IMR-90 (cell line): ENCODE measurements at regions not wholly inside any gene's neighbourhood (a gene's known extent, or its start where the extent isn't known, plus 50 kb on each side); places are given as distances from the start of the nearest gene placed in this dataset.

Source experiments
- ATAC-seq: fragments of 200-7000 bp; cut with Tn5 transposase; 2 replicates; pipeline ENCODE4 v1.9.1; 2020; ENCODE audit warnings: low read depth, mild to moderate bottlenecking, moderate library complexity
- BruUV-seq: library from RNA; stranded (reverse); fragments of 400-500 nt; replicated peaks from 2 replicates; lab custom pipeline; 2021; lab: Mats Ljungman, UMichigan
- CTCF ChIA-PET: fragments of 300-600 bp; formaldehyde crosslinking; extraction: SDS; loops from one replicate; lab custom pipeline; 2021; ENCODE audit warnings: antibody characterized with exemption; lab: Yijun Ruan, JAX
- POLR2A ChIA-PET: fragments of 300-600 bp; sonication (Branson Sonifier 250); formaldehyde crosslinking; loops from one replicate; lab custom pipeline; 2022; ENCODE audit warnings: antibody characterized with exemption; ENCODE audit not compliant: unreplicated experiment; lab: Charles Lee
- DNase-seq: peaks from one replicate; pipeline ENCODE4 v3.0.0; 2013
- H2AFZ ChIP-seq: replicated peaks from 2 replicates; pipeline ENCODE3; 2013; ENCODE audit warnings: low read length, mild to moderate bottlenecking; ENCODE audit not compliant: poor library complexity
- H2AK5ac ChIP-seq: 2 replicates; pipeline ENCODE4 v1.6.1; 2013; ENCODE audit warnings: low read depth, low read length, inconsistent platforms
- H2AK9ac ChIP-seq: replicated peaks from 2 replicates; pipeline ENCODE3; 2013; ENCODE audit warnings: mild to moderate bottlenecking, low read depth, low read length, moderate library complexity; ENCODE audit not compliant: poor library complexity
- H2BK120ac ChIP-seq: 2 replicates; pipeline ENCODE4 v1.6.1; 2013; ENCODE audit warnings: low read depth, low read length, inconsistent platforms
- H2BK15ac ChIP-seq: 3 replicates; pipeline ENCODE4 v1.6.1; 2013; ENCODE audit warnings: low read depth, low read length, inconsistent platforms
- H2BK20ac ChIP-seq: 2 replicates; pipeline ENCODE4 v1.6.1; 2013; ENCODE audit warnings: low read depth, mild to moderate bottlenecking, inconsistent platforms, low read length, moderate library complexity
- H2BK5ac ChIP-seq: 2 replicates; pipeline ENCODE4 v1.6.1; 2013; ENCODE audit warnings: mild to moderate bottlenecking, low read depth, low read length, inconsistent platforms; ENCODE audit not compliant: poor library complexity, severe bottlenecking
- H3K14ac ChIP-seq: replicated peaks from 2 replicates; pipeline ENCODE4 v1.6.1; 2013; ENCODE audit warnings: low read depth, low read length, inconsistent platforms
- H3K18ac ChIP-seq: 2 replicates; pipeline ENCODE4 v1.6.1; 2013; ENCODE audit warnings: low read depth, low read length, control low read depth
- H3K23ac ChIP-seq: 2 replicates; pipeline ENCODE4 v1.6.1; 2013; ENCODE audit warnings: low read depth, low read length, inconsistent platforms
- H3K27ac ChIP-seq: 2 replicates; pipeline ENCODE4 v1.5.1; 2013; ENCODE audit warnings: mild to moderate bottlenecking, control low read depth, low read length; ENCODE audit not compliant: insufficient read depth
- H3K27me3 ChIP-seq: 2 replicates; pipeline ENCODE4 v1.6.1; 2013; ENCODE audit warnings: low read length; ENCODE audit not compliant: control insufficient read depth, insufficient read depth
- H3K36me3 ChIP-seq: 2 replicates; pipeline ENCODE4 v1.6.1; 2013; ENCODE audit warnings: low read length, mixed read lengths; ENCODE audit not compliant: control insufficient read depth, insufficient read depth
- H3K4ac ChIP-seq: 2 replicates; pipeline ENCODE4 v1.6.1; 2013; ENCODE audit warnings: low read depth, low read length, inconsistent platforms
- H3K4me1 ChIP-seq: 2 replicates; pipeline ENCODE4 v1.6.1; 2013; ENCODE audit warnings: low read length, mixed read lengths; ENCODE audit not compliant: control insufficient read depth, insufficient read depth
- H3K4me2 ChIP-seq: 2 replicates; pipeline ENCODE4 v1.6.1; 2013; ENCODE audit warnings: low read depth, mild to moderate bottlenecking, control low read depth, low read length, moderate library complexity
- H3K4me3 ChIP-seq: 2 replicates; pipeline ENCODE4 v1.5.1; 2013; ENCODE audit warnings: low read depth, mild to moderate bottlenecking, control low read depth, low read length, moderate library complexity; ENCODE audit not compliant: insufficient read depth
- H3K56ac ChIP-seq: 2 replicates; pipeline ENCODE4 v1.6.1; 2013; ENCODE audit warnings: low read length, inconsistent platforms; ENCODE audit not compliant: insufficient read depth; ENCODE audit errors: extremely low read depth
- H3K79me1 ChIP-seq, 2 experiments: 2 replicates each; pipeline ENCODE4 v1.6.1; 2013; ENCODE audit warnings: low read length in 2 of 2, inconsistent platforms in 1 of 2, low read depth in 1 of 2
- H3K9ac ChIP-seq: 2 replicates; pipeline ENCODE4 v1.6.1; 2013; ENCODE audit warnings: low read depth, low read length, control low read depth
- H3K9me1 ChIP-seq: 2 replicates; pipeline ENCODE4 v1.6.1; 2013; ENCODE audit warnings: low read length, inconsistent platforms; ENCODE audit not compliant: insufficient read depth
- H3K9me3 ChIP-seq: 2 replicates; pipeline ENCODE4 v1.6.1; 2013; ENCODE audit warnings: low read length; ENCODE audit not compliant: control insufficient read depth, insufficient read depth
- H4K20me1 ChIP-seq: 2 replicates; pipeline ENCODE4 v1.6.1; 2013; ENCODE audit warnings: low read length, inconsistent platforms; ENCODE audit not compliant: insufficient read depth
- H4K5ac ChIP-seq: 2 replicates; pipeline ENCODE4 v1.6.1; 2013; ENCODE audit warnings: mild to moderate bottlenecking, low read depth, low read length, control low read depth
- H4K8ac ChIP-seq, 2 experiments: 2 replicates each; pipeline ENCODE4 v1.6.1; 2013; ENCODE audit warnings: low read depth in 2 of 2, low read length in 2 of 2, control low read depth in 1 of 2, inconsistent platforms in 1 of 2
- H4K91ac ChIP-seq: 2 replicates; pipeline ENCODE4 v1.6.1; 2013; ENCODE audit warnings: low read depth, low read length, inconsistent platforms; ENCODE audit not compliant: insufficient read depth
- CEBPB ChIP-seq: IDR thresholded peaks from 2 replicates; pipeline ENCODE4 v1.6.1; 2012; ENCODE audit warnings: low read depth, low read length, improper control_type of control experiment
- CHD1 ChIP-seq: IDR thresholded peaks from 2 replicates; pipeline ENCODE4 v1.6.1; 2012; ENCODE audit warnings: low read depth, low read length, improper control_type of control experiment
- MAFK ChIP-seq: IDR thresholded peaks from 2 replicates; pipeline ENCODE4 v1.6.1; 2012; ENCODE audit warnings: low read depth, low read length, improper control_type of control experiment
- MAZ ChIP-seq: IDR thresholded peaks from 2 replicates; pipeline ENCODE4 v1.6.1; 2012; ENCODE audit warnings: low read depth, mild to moderate bottlenecking, low read length, improper control_type of control experiment, moderate library complexity, borderline replicate concordance
- MXI1 ChIP-seq: IDR thresholded peaks from 2 replicates; pipeline ENCODE4 v1.6.1; 2012; ENCODE audit warnings: low read depth, mild to moderate bottlenecking, low read length, moderate library complexity, borderline replicate concordance
- NFE2L2 ChIP-seq: fragments of 150-350 bp; IDR thresholded peaks from 2 replicates; pipeline ENCODE4 v1.6.1; 2016; ENCODE audit warnings: low read depth, mild to moderate bottlenecking, low read length
- POLR2A ChIP-seq: IDR thresholded peaks from 2 replicates; pipeline ENCODE4 v1.6.1; 2012; ENCODE audit warnings: mild to moderate bottlenecking, low read depth, low read length
- RAD21 ChIP-seq: IDR thresholded peaks from 2 replicates; pipeline ENCODE4 v1.6.1; 2012; ENCODE audit warnings: low read length, improper control_type of control experiment
- RFX5 ChIP-seq: IDR thresholded peaks from 2 replicates; pipeline ENCODE4 v1.8.0; 2012; ENCODE audit warnings: low read depth, mild to moderate bottlenecking, low read length, moderate library complexity
- SMC3 ChIP-seq: fragments of 150-350 bp; IDR thresholded peaks from 2 replicates; pipeline ENCODE4 v1.6.1; 2016; ENCODE audit warnings: low read depth, mild to moderate bottlenecking, antibody characterized with exemption, low read length, moderate library complexity
- WGBS, 2 experiments: methylation state at CpG; one replicate each; pipeline versions ENCODE4 v1.1.5 to v1.1.7; 2013; ENCODE audit warnings: missing lambda C conversion rate in 2 of 2; ENCODE audit not compliant: insufficient read length in 1 of 2; ENCODE audit errors: extremely low coverage in 2 of 2; 5-methylcytosine and 5-hydroxymethylcytosine counted together
- dilution Hi-C: fragments of 300-500 bp; cut with HindIII; formaldehyde crosslinking; loops from one replicate; pipeline ENCODE4 v1.14.3; 2018; ENCODE audit warnings: low sequenced_read_pairs; ENCODE audit not compliant: unreplicated experiment
- in situ Hi-C: fragments of 300-500 bp; cut with MboI; formaldehyde crosslinking; loops from 3 replicates; pipeline ENCODE4 v1.14.3; 2019; ENCODE audit warnings: low sequenced_read_pairs, inconsistent platforms, mixed read lengths
- intact Hi-C: fragments of 100-400 bp; cut with micrococcal nuclease; formaldehyde crosslinking; loops from 2 replicates; pipeline ENCODE4 v1.10.0; 2022
- TF ChIP-seq, protein P1 (sequence below): fragments of 150-350 bp; IDR thresholded peaks from 2 replicates; pipeline ENCODE4 v1.6.1; 2017; ENCODE audit warnings: mild to moderate bottlenecking, antibody characterized with exemption, low read length, low read depth

DNA sequence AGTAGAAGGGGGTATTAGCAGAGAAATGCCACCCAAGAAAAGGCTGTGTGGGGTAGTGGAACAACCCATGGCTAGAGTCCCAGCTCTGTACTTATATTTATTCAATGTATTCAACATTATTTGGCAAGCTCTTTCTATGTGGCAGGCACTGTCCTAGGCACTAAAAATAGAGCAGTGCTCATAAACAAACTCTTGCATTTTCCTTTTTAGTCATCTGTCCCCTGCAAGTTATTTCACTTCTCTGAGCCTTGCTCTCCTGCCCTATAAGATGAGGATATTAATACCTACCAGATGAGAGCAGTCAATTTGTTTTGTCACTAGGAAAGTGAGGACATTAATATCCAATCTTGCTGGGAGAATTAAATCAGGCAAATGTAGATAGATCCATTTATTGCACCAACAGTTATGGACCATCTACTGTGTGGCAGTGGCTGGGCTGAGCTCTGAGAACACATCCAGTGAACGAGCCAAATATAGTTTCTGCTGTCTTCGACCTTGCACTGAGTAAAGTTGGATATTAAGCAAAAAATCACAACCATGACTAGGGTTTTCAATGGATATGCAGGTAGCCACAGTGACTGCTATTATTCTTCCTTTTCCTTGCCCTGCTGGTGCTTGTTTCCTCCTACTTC, 314.3 kb upstream of the TBX3 start:
- Histone ChIP-seq H3K27ac (no peak overlapping the region), H2AK5ac (no peak overlapping the region), H3K23ac (no peak overlapping the region), H3K9me1 (no peaks in the 10 kb centered on the region), H2BK15ac (no peak overlapping the region), H2AK9ac (no peak overlapping the region), H3K9ac (no peak overlapping the region), H2BK120ac (no peak overlapping the region), H4K20me1 (no peaks in the 10 kb centered on the region), H3K4ac (no peak overlapping the region), H3K36me3 (no peaks in the 10 kb centered on the region), H4K8ac (no peak overlapping the region), H3K18ac (no peak overlapping the region), H3K56ac (no peak overlapping the region), H3K27me3 (peaks cover 2% of the 10 kb centered on the region; the same call in 1 of the 2 replicates), H3K79me1 (no peaks in the 10 kb centered on the region), H4K5ac (no peak overlapping the region), H2BK5ac (no peak overlapping the region), H3K4me2 (no peak overlapping the region), H4K91ac (no peak overlapping the region), H3K4me1 (peaks cover 4% of the 10 kb centered on the region; the same call in 1 of the 2 replicates), H3K14ac (no peak overlapping the region), H2BK20ac (no peak overlapping the region), H3K9me3 (peaks cover 9% of the 10 kb centered on the region), H2AFZ (no peak overlapping the region), H3K4me3 (no peak overlapping the region)
- DNase-seq = no peak
- dilution Hi-C loops = no loop called here
- in situ Hi-C loops = no loop called here
- TF ChIP-seq RAD21 = no peak
- no peak for TF ChIP-seq SMC3
- no peak for TF ChIP-seq CEBPB
- TF ChIP-seq MXI1 = no peak
- no peak for TF ChIP-seq POLR2A
- no peak for TF ChIP-seq MAFK
- TF ChIP-seq, protein P1, sequence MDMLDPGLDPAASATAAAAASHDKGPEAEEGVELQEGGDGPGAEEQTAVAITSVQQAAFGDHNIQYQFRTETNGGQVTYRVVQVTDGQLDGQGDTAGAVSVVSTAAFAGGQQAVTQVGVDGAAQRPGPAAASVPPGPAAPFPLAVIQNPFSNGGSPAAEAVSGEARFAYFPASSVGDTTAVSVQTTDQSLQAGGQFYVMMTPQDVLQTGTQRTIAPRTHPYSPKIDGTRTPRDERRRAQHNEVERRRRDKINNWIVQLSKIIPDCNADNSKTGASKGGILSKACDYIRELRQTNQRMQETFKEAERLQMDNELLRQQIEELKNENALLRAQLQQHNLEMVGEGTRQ = no peak
- TF ChIP-seq RFX5 = no peak
- no peak for TF ChIP-seq CHD1
- TF ChIP-seq MAZ = no peak
- TF ChIP-seq NFE2L2 = no peak
- CTCF ChIA-PET = no interaction called here
- no CpG with 5 or more reads among the region's 2 CpGs for WGBS, 2 experiments
- no TSS peak for BruUV-seq
- no peak for ATAC-seq
- intact Hi-C loops = no loop called here
- POLR2A ChIA-PET = no interaction called here
